IMR-90 (cell line): ENCODE measurements at regions not wholly inside any gene's neighbourhood (a gene's known extent, or its start where the extent isn't known, plus 50 kb on each side); places are given as distances from the start of the nearest gene placed in this dataset.

Experiments
- ATAC-seq: fragments of 200-7000 bp; cut with Tn5 transposase; 2 replicates; pipeline ENCODE4 v1.9.1; 2020; ENCODE audit warnings: low read depth, mild to moderate bottlenecking, moderate library complexity
- BruUV-seq: library from RNA; stranded (reverse); fragments of 400-500 nt; replicated peaks from 2 replicates; lab custom pipeline; 2021; lab: Mats Ljungman, UMichigan
- CTCF ChIA-PET: fragments of 300-600 bp; formaldehyde crosslinking; extraction: SDS; loops from one replicate; lab custom pipeline; 2021; ENCODE audit warnings: antibody characterized with exemption; lab: Yijun Ruan, JAX
- POLR2A ChIA-PET: fragments of 300-600 bp; sonication (Branson Sonifier 250); formaldehyde crosslinking; loops from one replicate; lab custom pipeline; 2022; ENCODE audit warnings: antibody characterized with exemption; ENCODE audit not compliant: unreplicated experiment; lab: Charles Lee
- DNase-seq: peaks from one replicate; pipeline ENCODE4 v3.0.0; 2013
- H2AFZ ChIP-seq: replicated peaks from 2 replicates; pipeline ENCODE3; 2013; ENCODE audit warnings: low read length, mild to moderate bottlenecking; ENCODE audit not compliant: poor library complexity
- H2AK5ac ChIP-seq: 2 replicates; pipeline ENCODE4 v1.6.1; 2013; ENCODE audit warnings: low read depth, low read length, inconsistent platforms
- H2AK9ac ChIP-seq: replicated peaks from 2 replicates; pipeline ENCODE3; 2013; ENCODE audit warnings: mild to moderate bottlenecking, low read depth, low read length, moderate library complexity; ENCODE audit not compliant: poor library complexity
- H2BK120ac ChIP-seq: 2 replicates; pipeline ENCODE4 v1.6.1; 2013; ENCODE audit warnings: low read depth, low read length, inconsistent platforms
- H2BK15ac ChIP-seq: 3 replicates; pipeline ENCODE4 v1.6.1; 2013; ENCODE audit warnings: low read depth, low read length, inconsistent platforms
- H2BK20ac ChIP-seq: 2 replicates; pipeline ENCODE4 v1.6.1; 2013; ENCODE audit warnings: low read depth, mild to moderate bottlenecking, inconsistent platforms, low read length, moderate library complexity
- H2BK5ac ChIP-seq: 2 replicates; pipeline ENCODE4 v1.6.1; 2013; ENCODE audit warnings: mild to moderate bottlenecking, low read depth, low read length, inconsistent platforms; ENCODE audit not compliant: poor library complexity, severe bottlenecking
- H3K14ac ChIP-seq: replicated peaks from 2 replicates; pipeline ENCODE4 v1.6.1; 2013; ENCODE audit warnings: low read depth, low read length, inconsistent platforms
- H3K18ac ChIP-seq: 2 replicates; pipeline ENCODE4 v1.6.1; 2013; ENCODE audit warnings: low read depth, low read length, control low read depth
- H3K23ac ChIP-seq: 2 replicates; pipeline ENCODE4 v1.6.1; 2013; ENCODE audit warnings: low read depth, low read length, inconsistent platforms
- H3K27ac ChIP-seq: 2 replicates; pipeline ENCODE4 v1.5.1; 2013; ENCODE audit warnings: mild to moderate bottlenecking, control low read depth, low read length; ENCODE audit not compliant: insufficient read depth
- H3K27me3 ChIP-seq: 2 replicates; pipeline ENCODE4 v1.6.1; 2013; ENCODE audit warnings: low read length; ENCODE audit not compliant: control insufficient read depth, insufficient read depth
- H3K36me3 ChIP-seq: 2 replicates; pipeline ENCODE4 v1.6.1; 2013; ENCODE audit warnings: low read length, mixed read lengths; ENCODE audit not compliant: control insufficient read depth, insufficient read depth
- H3K4ac ChIP-seq: 2 replicates; pipeline ENCODE4 v1.6.1; 2013; ENCODE audit warnings: low read depth, low read length, inconsistent platforms
- H3K4me1 ChIP-seq: 2 replicates; pipeline ENCODE4 v1.6.1; 2013; ENCODE audit warnings: low read length, mixed read lengths; ENCODE audit not compliant: control insufficient read depth, insufficient read depth
- H3K4me2 ChIP-seq: 2 replicates; pipeline ENCODE4 v1.6.1; 2013; ENCODE audit warnings: low read depth, mild to moderate bottlenecking, control low read depth, low read length, moderate library complexity
- H3K4me3 ChIP-seq: 2 replicates; pipeline ENCODE4 v1.5.1; 2013; ENCODE audit warnings: low read depth, mild to moderate bottlenecking, control low read depth, low read length, moderate library complexity; ENCODE audit not compliant: insufficient read depth
- H3K56ac ChIP-seq: 2 replicates; pipeline ENCODE4 v1.6.1; 2013; ENCODE audit warnings: low read length, inconsistent platforms; ENCODE audit not compliant: insufficient read depth; ENCODE audit errors: extremely low read depth
- H3K79me1 ChIP-seq, 2 experiments: 2 replicates each; pipeline ENCODE4 v1.6.1; 2013; ENCODE audit warnings: low read length in 2 of 2, inconsistent platforms in 1 of 2, low read depth in 1 of 2
- H3K9ac ChIP-seq: 2 replicates; pipeline ENCODE4 v1.6.1; 2013; ENCODE audit warnings: low read depth, low read length, control low read depth
- H3K9me1 ChIP-seq: 2 replicates; pipeline ENCODE4 v1.6.1; 2013; ENCODE audit warnings: low read length, inconsistent platforms; ENCODE audit not compliant: insufficient read depth
- H3K9me3 ChIP-seq: 2 replicates; pipeline ENCODE4 v1.6.1; 2013; ENCODE audit warnings: low read length; ENCODE audit not compliant: control insufficient read depth, insufficient read depth
- H4K20me1 ChIP-seq: 2 replicates; pipeline ENCODE4 v1.6.1; 2013; ENCODE audit warnings: low read length, inconsistent platforms; ENCODE audit not compliant: insufficient read depth
- H4K5ac ChIP-seq: 2 replicates; pipeline ENCODE4 v1.6.1; 2013; ENCODE audit warnings: mild to moderate bottlenecking, low read depth, low read length, control low read depth
- H4K8ac ChIP-seq, 2 experiments: 2 replicates each; pipeline ENCODE4 v1.6.1; 2013; ENCODE audit warnings: low read depth in 2 of 2, low read length in 2 of 2, control low read depth in 1 of 2, inconsistent platforms in 1 of 2
- H4K91ac ChIP-seq: 2 replicates; pipeline ENCODE4 v1.6.1; 2013; ENCODE audit warnings: low read depth, low read length, inconsistent platforms; ENCODE audit not compliant: insufficient read depth
- BHLHE40 ChIP-seq: fragments of 150-350 bp; IDR thresholded peaks from 2 replicates; pipeline ENCODE4 v1.6.1; 2016; ENCODE audit warnings: mild to moderate bottlenecking, low read depth, low read length
- CEBPB ChIP-seq: IDR thresholded peaks from 2 replicates; pipeline ENCODE4 v1.6.1; 2012; ENCODE audit warnings: low read depth, low read length, improper control_type of control experiment
- CTCF ChIP-seq: conservative IDR thresholded peaks from 2 replicates; pipeline ENCODE4 v1.5.1; 2012; ENCODE audit warnings: mild to moderate bottlenecking, low read depth, low read length, improper control_type of control experiment
- FOS ChIP-seq: fragments of 150-350 bp; IDR thresholded peaks from 2 replicates; pipeline ENCODE4 v1.6.1; 2016; ENCODE audit warnings: low read depth, low read length
- MAFK ChIP-seq: IDR thresholded peaks from 2 replicates; pipeline ENCODE4 v1.6.1; 2012; ENCODE audit warnings: low read depth, low read length, improper control_type of control experiment
- MAZ ChIP-seq: IDR thresholded peaks from 2 replicates; pipeline ENCODE4 v1.6.1; 2012; ENCODE audit warnings: low read depth, mild to moderate bottlenecking, low read length, improper control_type of control experiment, moderate library complexity, borderline replicate concordance
- MXI1 ChIP-seq: IDR thresholded peaks from 2 replicates; pipeline ENCODE4 v1.6.1; 2012; ENCODE audit warnings: low read depth, mild to moderate bottlenecking, low read length, moderate library complexity, borderline replicate concordance
- NFE2L2 ChIP-seq: fragments of 150-350 bp; IDR thresholded peaks from 2 replicates; pipeline ENCODE4 v1.6.1; 2016; ENCODE audit warnings: low read depth, mild to moderate bottlenecking, low read length
- POLR2A ChIP-seq: IDR thresholded peaks from 2 replicates; pipeline ENCODE4 v1.6.1; 2012; ENCODE audit warnings: mild to moderate bottlenecking, low read depth, low read length
- RAD21 ChIP-seq: IDR thresholded peaks from 2 replicates; pipeline ENCODE4 v1.6.1; 2012; ENCODE audit warnings: low read length, improper control_type of control experiment
- RFX5 ChIP-seq: IDR thresholded peaks from 2 replicates; pipeline ENCODE4 v1.8.0; 2012; ENCODE audit warnings: low read depth, mild to moderate bottlenecking, low read length, moderate library complexity
- SMC3 ChIP-seq: fragments of 150-350 bp; IDR thresholded peaks from 2 replicates; pipeline ENCODE4 v1.6.1; 2016; ENCODE audit warnings: low read depth, mild to moderate bottlenecking, antibody characterized with exemption, low read length, moderate library complexity
- WGBS, 2 experiments: methylation state at CpG; one replicate each; pipeline versions ENCODE4 v1.1.5 to v1.1.7; 2013; ENCODE audit warnings: missing lambda C conversion rate in 2 of 2; ENCODE audit not compliant: insufficient read length in 1 of 2; ENCODE audit errors: extremely low coverage in 2 of 2; 5-methylcytosine and 5-hydroxymethylcytosine counted together
- dilution Hi-C: fragments of 300-500 bp; cut with HindIII; formaldehyde crosslinking; loops from one replicate; pipeline ENCODE4 v1.14.3; 2018; ENCODE audit warnings: low sequenced_read_pairs; ENCODE audit not compliant: unreplicated experiment
- in situ Hi-C: fragments of 300-500 bp; cut with MboI; formaldehyde crosslinking; loops from 3 replicates; pipeline ENCODE4 v1.14.3; 2019; ENCODE audit warnings: low sequenced_read_pairs, inconsistent platforms, mixed read lengths
- intact Hi-C: fragments of 100-400 bp; cut with micrococcal nuclease; formaldehyde crosslinking; loops from 2 replicates; pipeline ENCODE4 v1.10.0; 2022
- TF ChIP-seq, protein P1 (sequence below): fragments of 150-350 bp; IDR thresholded peaks from 2 replicates; pipeline ENCODE4 v1.6.1; 2017; ENCODE audit warnings: mild to moderate bottlenecking, antibody characterized with exemption, low read length, low read depth
- TF ChIP-seq, protein P2 (sequence below): fragments of 150-350 bp; IDR thresholded peaks from 2 replicates; pipeline ENCODE4 v1.6.1; 2016; ENCODE audit warnings: low read depth, mild to moderate bottlenecking, low read length, moderate library complexity, borderline replicate concordance

DNA sequence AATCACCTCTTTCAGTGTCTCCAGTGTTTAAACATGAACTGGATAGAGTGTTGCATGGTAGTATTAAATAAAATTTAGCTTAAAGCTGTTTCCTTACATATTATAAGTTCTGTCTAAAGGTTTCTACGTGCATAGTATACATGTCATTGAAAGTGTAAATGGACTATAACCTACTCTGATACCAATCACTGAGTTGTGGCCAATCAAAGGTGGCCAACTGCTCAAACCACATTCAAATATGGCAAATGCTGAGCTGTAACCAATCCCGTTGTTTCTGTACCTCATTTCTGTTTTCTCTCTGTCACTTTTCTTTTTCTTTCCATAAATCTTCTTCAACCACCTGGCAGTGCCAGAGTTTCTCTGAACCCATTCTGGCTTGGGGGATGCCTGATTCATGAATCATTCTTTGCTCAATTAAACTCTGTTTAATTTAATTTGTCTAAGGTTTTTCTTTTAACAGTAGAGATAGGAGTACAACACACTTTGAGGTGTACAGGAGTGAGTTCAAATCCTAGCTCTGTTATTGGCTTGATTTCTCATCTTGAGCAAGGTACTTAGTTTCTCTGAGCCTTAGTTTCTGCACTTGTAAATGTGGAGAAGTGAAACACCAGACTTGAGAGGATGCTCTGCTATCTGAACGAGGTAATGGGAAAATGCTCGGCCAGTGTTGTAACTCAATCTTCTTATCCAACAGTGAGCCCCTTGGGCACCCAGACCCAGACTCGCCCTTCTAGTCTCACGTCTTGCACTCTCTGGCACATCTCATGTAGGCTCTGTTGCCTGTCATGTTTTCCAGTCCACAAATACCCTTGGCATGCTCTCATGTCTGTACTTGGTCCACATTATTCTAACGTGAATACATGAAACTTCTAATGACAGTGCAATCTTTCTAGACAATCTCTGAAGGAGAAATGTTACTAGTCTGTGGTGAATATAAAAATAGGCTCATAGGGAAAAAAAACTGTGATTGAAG, 228.0 kb downstream of the PIK3C3 start:
- Histone ChIP-seq H3K9me1 (0 out of 2 replicates have a peak, but pooled peaks cover 3% of the 10 kb centered on the region), H2AK9ac (no peak overlapping the region), H3K18ac (no peak overlapping the region), H3K27ac (no peak overlapping the region), H4K5ac (no peak overlapping the region), H3K79me1 (no peaks in the 10 kb centered on the region), H2BK20ac (no peak overlapping the region), H2BK5ac (no peak overlapping the region), H4K8ac (no peak overlapping the region), H4K91ac (no peak overlapping the region), H3K9me3 (no peaks in the 10 kb centered on the region; the same call in 1 of the 2 replicates), H3K23ac (no peak overlapping the region), H3K4me1 (peaks cover 2% of the 10 kb centered on the region; the same call in 1 of the 2 replicates), H2AK5ac (no peak overlapping the region), H2BK15ac (no peak overlapping the region), H3K14ac (no peak overlapping the region), H3K36me3 (no peaks in the 10 kb centered on the region), H3K4me3 (no peak overlapping the region), H4K20me1 (no peaks in the 10 kb centered on the region), H3K4me2 (no peak overlapping the region), H3K9ac (no peak overlapping the region), H2BK120ac (no peak overlapping the region), H3K56ac (no peak overlapping the region), H3K4ac (no peak overlapping the region), H3K27me3 (no peaks in the 10 kb centered on the region; the same call in 1 of the 2 replicates), H2AFZ (no peak overlapping the region)
- DNase-seq (no peak), ATAC-seq (no peak)
- in situ Hi-C loops, result no loop called here
- 58% methylated on average over 4 of the region's 7 CpGs; no CpG with 5 or more reads in 1 of the 2 experiments for WGBS, 2 experiments
- POLR2A ChIA-PET, result no interaction called here
- intact Hi-C loops, result no loop called here
- dilution Hi-C loops, result no loop called here
- CTCF ChIA-PET, result no interaction called here
- BruUV-seq, result no TSS peak
- TF ChIP-seq SMC3 (no peak), POLR2A (no peak), MAZ (no peak), BHLHE40 (no peak), MAFK (no peak), CEBPB (no peak), FOS (no peak), CTCF (no peak), NFE2L2 (no peak), MXI1 (no peak), RFX5 (no peak), RAD21 (no peak)
- TF ChIP-seq, protein P1, sequence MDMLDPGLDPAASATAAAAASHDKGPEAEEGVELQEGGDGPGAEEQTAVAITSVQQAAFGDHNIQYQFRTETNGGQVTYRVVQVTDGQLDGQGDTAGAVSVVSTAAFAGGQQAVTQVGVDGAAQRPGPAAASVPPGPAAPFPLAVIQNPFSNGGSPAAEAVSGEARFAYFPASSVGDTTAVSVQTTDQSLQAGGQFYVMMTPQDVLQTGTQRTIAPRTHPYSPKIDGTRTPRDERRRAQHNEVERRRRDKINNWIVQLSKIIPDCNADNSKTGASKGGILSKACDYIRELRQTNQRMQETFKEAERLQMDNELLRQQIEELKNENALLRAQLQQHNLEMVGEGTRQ, result no peak
- TF ChIP-seq, protein P2, sequence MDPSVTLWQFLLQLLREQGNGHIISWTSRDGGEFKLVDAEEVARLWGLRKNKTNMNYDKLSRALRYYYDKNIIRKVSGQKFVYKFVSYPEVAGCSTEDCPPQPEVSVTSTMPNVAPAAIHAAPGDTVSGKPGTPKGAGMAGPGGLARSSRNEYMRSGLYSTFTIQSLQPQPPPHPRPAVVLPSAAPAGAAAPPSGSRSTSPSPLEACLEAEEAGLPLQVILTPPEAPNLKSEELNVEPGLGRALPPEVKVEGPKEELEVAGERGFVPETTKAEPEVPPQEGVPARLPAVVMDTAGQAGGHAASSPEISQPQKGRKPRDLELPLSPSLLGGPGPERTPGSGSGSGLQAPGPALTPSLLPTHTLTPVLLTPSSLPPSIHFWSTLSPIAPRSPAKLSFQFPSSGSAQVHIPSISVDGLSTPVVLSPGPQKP, result no peak
